GM12878 (cell line): ENCODE measurements at regions not wholly inside any gene's neighbourhood (a gene's known extent, or its start where the extent isn't known, plus 50 kb on each side); places are given as distances from the start of the nearest gene placed in this dataset.

Source experiments
- ATAC-seq: fragments of 200-7000 bp; cut with Tn5 transposase; 3 replicates; pipeline ENCODE4 v1.9.1; 2020; ENCODE audit warnings: mild to moderate bottlenecking, moderate library complexity
- BruUV-seq: library from RNA; stranded (reverse); fragments of 400-500 nt; replicated peaks from 2 replicates; lab custom pipeline; 2021; lab: Mats Ljungman, UMichigan
- CTCF ChIA-PET: fragments of 300-600 bp; sonication (Branson Sonifier 250); formaldehyde crosslinking; extraction: SDS; loops from one replicate; lab custom pipeline; 2021; ENCODE audit warnings: inconsistent platforms; lab: Yijun Ruan, JAX
- POLR2A ChIA-PET: fragments of 350-600 bp; formaldehyde crosslinking; extraction: SDS; loops from one replicate; lab custom pipeline; 2021; ENCODE audit warnings: inconsistent platforms; lab: Charles Lee
- RAD21 ChIA-PET: fragments of 300-600 bp; sonication (Branson Sonifier 250); formaldehyde crosslinking; loops from one replicate; lab custom pipeline; 2023; ENCODE audit warnings: antibody characterized with exemption; ENCODE audit not compliant: unreplicated experiment; lab: Charles Lee
- SMC1A ChIA-PET: fragments of 300-600 bp; sonication (Branson Sonifier 250); formaldehyde crosslinking; loops from one replicate; lab custom pipeline; 2023; ENCODE audit not compliant: unreplicated experiment, uncharacterized antibody; lab: Charles Lee
- DNase-seq: peaks from one replicate; pipeline ENCODE4 v3.0.0-alpha.2; 2011; ENCODE audit warnings: low read depth, low spot score
- FAIRE-seq: peaks from 3 replicates; lab custom pipeline; 2011; peaks lifted over from hg19 to GRCh38; lab: Jason Lieb, UNC
- H2AFZ ChIP-seq: 2 replicates; pipeline ENCODE4 v1.6.0; 2011; ENCODE audit warnings: low read depth, low read length, control low read depth; ENCODE audit not compliant: control insufficient read depth
- H3K27ac ChIP-seq: 2 replicates; pipeline ENCODE4 v1.5.1; 2011; ENCODE audit warnings: control low read depth; ENCODE audit not compliant: control insufficient read depth, insufficient read depth
- H3K27me3 ChIP-seq, 2 experiments: replicated peaks in 1 of 2; 2 replicates each; pipeline versions ENCODE4 v1.6.0 to v1.6.1; 2011; ENCODE audit warnings: low read length in 1 of 2; ENCODE audit not compliant: control insufficient read depth in 2 of 2, insufficient read depth in 2 of 2
- H3K36me3 ChIP-seq, 2 experiments: 2 replicates each; pipeline ENCODE4 v1.5.1; 2011; ENCODE audit warnings: low read length in 1 of 2; ENCODE audit not compliant: control insufficient read depth in 2 of 2, insufficient read depth in 2 of 2
- H3K4me1 ChIP-seq: 2 replicates; pipeline ENCODE4 v1.6.1; 2011; ENCODE audit warnings: mild to moderate bottlenecking, low read length, moderate library complexity, mixed read lengths; ENCODE audit not compliant: control insufficient read depth, insufficient read depth
- H3K4me2 ChIP-seq: 2 replicates; pipeline ENCODE4 v1.6.0; 2011; ENCODE audit warnings: control low read depth; ENCODE audit not compliant: control insufficient read depth, insufficient read depth
- H3K4me3 ChIP-seq: fragments of 200-600 bp; sonication (generic); 2 replicates; pipeline ENCODE4 v1.5.1; 2016
- H3K79me2 ChIP-seq: 2 replicates; pipeline ENCODE4 v1.6.0; 2011; ENCODE audit warnings: low read length; ENCODE audit not compliant: control insufficient read depth, insufficient read depth
- H3K9ac ChIP-seq: 2 replicates; pipeline ENCODE4 v1.8.0; 2011; ENCODE audit warnings: low read length, control low read depth, mixed read lengths; ENCODE audit not compliant: control insufficient read depth, insufficient read depth
- H3K9me3 ChIP-seq: replicated peaks from 3 replicates; pipeline ENCODE4 v1.5.1; 2011; ENCODE audit warnings: mild to moderate bottlenecking, low read length; ENCODE audit not compliant: control insufficient read depth, insufficient read depth
- H4K20me1 ChIP-seq: 2 replicates; pipeline ENCODE4 v1.6.0; 2011; ENCODE audit not compliant: control insufficient read depth, insufficient read depth
- BACH1 ChIP-seq: fragments of 450-650 bp; IDR thresholded peaks from 2 replicates; pipeline ENCODE4 v1.6.1; 2017; ENCODE audit warnings: mild to moderate bottlenecking, borderline replicate concordance
- CBFB ChIP-seq: IDR thresholded peaks from 2 replicates; pipeline ENCODE4 v1.6.1; 2016; ENCODE audit warnings: antibody characterized with exemption, low read depth
- GABPA ChIP-seq: IDR thresholded peaks from 2 replicates; pipeline ENCODE4 v1.6.1; 2014; ENCODE audit warnings: antibody characterized with exemption, low read depth, mild to moderate bottlenecking, inconsistent platforms
- PAX5 ChIP-seq: IDR thresholded peaks from 2 replicates; pipeline ENCODE4 v1.6.1; 2011; ENCODE audit warnings: low read depth, low read length, borderline replicate concordance
- ZNF207 ChIP-seq: fragments of 450-650 bp; IDR thresholded peaks from 2 replicates; pipeline ENCODE4 v1.6.1; 2014; ENCODE audit warnings: antibody characterized with exemption, mild to moderate bottlenecking, borderline replicate concordance
- ZNF217 ChIP-seq: fragments of 450-650 bp; IDR thresholded peaks from 2 replicates; pipeline ENCODE4 v1.6.1; 2017; ENCODE audit warnings: antibody characterized with exemption, mild to moderate bottlenecking
- ZNF687 ChIP-seq: fragments of 450-650 bp; IDR thresholded peaks from 2 replicates; pipeline ENCODE4 v1.6.1; 2017; ENCODE audit warnings: mild to moderate bottlenecking, moderate library complexity
- WGBS: methylation state at CpG from one replicate; pipeline ENCODE4 v1.1.6; 2016; ENCODE audit warnings: low lambda C conversion rate; ENCODE audit not compliant: insufficient replicate concordance, insufficient coverage; ENCODE audit errors: missing lambda C conversion rate; 5-methylcytosine and 5-hydroxymethylcytosine counted together
- in situ Hi-C: fragments of 300-500 bp; cut with MboI; formaldehyde crosslinking; loops from 9 replicates; pipeline ENCODE4 v1.14.3; 2018; ENCODE audit warnings: mixed read lengths
- intact Hi-C: fragments of 100-400 bp; cut with micrococcal nuclease; formaldehyde crosslinking; loops from one replicate; pipeline ENCODE4 v1.14.2; 2022; ENCODE audit not compliant: unreplicated experiment
- TF ChIP-seq, protein P1 (sequence below): fragments of 450-650 bp; IDR thresholded peaks from 2 replicates; pipeline ENCODE4 v1.6.1; 2017; ENCODE audit warnings: mild to moderate bottlenecking, low read depth, inconsistent platforms; ENCODE audit not compliant: poor library complexity, severe bottlenecking

- no peaks in the 10 kb centered on the region for H3K9me3 ChIP-seq
- no peak for ATAC-seq
- TF ChIP-seq PAX5, result no peak
- TF ChIP-seq, all 136 proteins: peak for 0
- in situ Hi-C loops (no loop called here), intact Hi-C loops (no loop called here)
- ChIA-PET RAD21 (no interaction called here), SMC1A (no interaction called here), CTCF (no interaction called here), POLR2A (no interaction called here)
- Histone ChIP-seq H3K36me3 (no peaks in the 10 kb centered on the region), H3K9ac (no peak overlapping the region), H3K79me2 (no peaks in the 10 kb centered on the region), H3K4me1 (no peaks in the 10 kb centered on the region), H3K4me2 (no peak overlapping the region), H2AFZ (no peak overlapping the region), H3K27me3 (no peaks in the 10 kb centered on the region), H3K27ac (no peak overlapping the region), H3K4me3 (no peak overlapping the region), H4K20me1 (no peaks in the 10 kb centered on the region)
- no TSS peak for BruUV-seq
- DNase-seq (no peak), FAIRE-seq (no peak)
- 2% methylated on average over 3 of the region's 3 CpGs for WGBS
Observed at GRCh38 chr4:144442713-144443112, 203.2 kb upstream of the HHIP start.

DNA sequence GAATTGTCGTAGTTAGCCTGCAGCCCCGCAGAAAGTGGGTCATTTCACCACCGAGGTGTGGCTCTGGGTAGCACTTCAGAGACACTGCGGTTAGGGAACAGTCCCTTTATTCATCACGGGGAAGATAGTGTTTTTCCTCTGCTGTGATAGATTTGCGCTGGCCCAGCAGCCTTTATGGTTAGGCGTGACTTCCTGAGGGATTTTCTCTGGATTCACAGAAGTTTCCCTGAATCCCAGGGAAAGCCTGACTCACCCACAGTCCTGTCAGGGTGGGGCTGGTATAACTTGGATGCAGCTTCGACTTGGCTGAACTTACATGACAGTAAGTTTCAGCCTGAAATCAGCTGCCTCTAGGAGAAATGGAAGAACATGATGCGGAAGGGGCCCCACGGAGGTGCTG lies 196.3 kb upstream of the HHIP start:
- no peaks in the 10 kb centered on the region for H4K20me1 ChIP-seq
- H3K9ac ChIP-seq, result no peak overlapping the region
- no peak overlapping the region for H3K4me2 ChIP-seq
- H3K4me1 ChIP-seq, result no peaks in the 10 kb centered on the region
- H3K36me3 ChIP-seq, result no peaks in the 10 kb centered on the region
- ChIA-PET POLR2A (no interaction called here), SMC1A (interaction anchor here (1.0 kb wide), 1 partner anchor 87 kb away, joined by 3 read pairs; no protein-coding TSS in a partner anchor), RAD21 (no interaction called here), CTCF (no interaction called here)
- no peak for DNase-seq
- H2AFZ ChIP-seq, result no peak overlapping the region
- FAIRE-seq, result no peak
- no peak for ATAC-seq
- no peak overlapping the region for H3K27ac ChIP-seq
- H3K79me2 ChIP-seq, result no peaks in the 10 kb centered on the region
- no peaks in the 10 kb centered on the region for H3K27me3 ChIP-seq
- no peak overlapping the region for H3K4me3 ChIP-seq
- BruUV-seq, result no TSS peak
- WGBS, result 38% methylated on average over 10 of the region's 10 CpGs
- intact Hi-C loops, result no loop called here
- H3K9me3 ChIP-seq, result no peaks in the 10 kb centered on the region
- in situ Hi-C loops, result no loop called here
- TF ChIP-seq ZNF217 (no peak), ZNF687 (no peak), BACH1 (no peak), CBFB (no peak), ZNF207 (no peak), GABPA (no peak)
- TF ChIP-seq, protein P1, sequence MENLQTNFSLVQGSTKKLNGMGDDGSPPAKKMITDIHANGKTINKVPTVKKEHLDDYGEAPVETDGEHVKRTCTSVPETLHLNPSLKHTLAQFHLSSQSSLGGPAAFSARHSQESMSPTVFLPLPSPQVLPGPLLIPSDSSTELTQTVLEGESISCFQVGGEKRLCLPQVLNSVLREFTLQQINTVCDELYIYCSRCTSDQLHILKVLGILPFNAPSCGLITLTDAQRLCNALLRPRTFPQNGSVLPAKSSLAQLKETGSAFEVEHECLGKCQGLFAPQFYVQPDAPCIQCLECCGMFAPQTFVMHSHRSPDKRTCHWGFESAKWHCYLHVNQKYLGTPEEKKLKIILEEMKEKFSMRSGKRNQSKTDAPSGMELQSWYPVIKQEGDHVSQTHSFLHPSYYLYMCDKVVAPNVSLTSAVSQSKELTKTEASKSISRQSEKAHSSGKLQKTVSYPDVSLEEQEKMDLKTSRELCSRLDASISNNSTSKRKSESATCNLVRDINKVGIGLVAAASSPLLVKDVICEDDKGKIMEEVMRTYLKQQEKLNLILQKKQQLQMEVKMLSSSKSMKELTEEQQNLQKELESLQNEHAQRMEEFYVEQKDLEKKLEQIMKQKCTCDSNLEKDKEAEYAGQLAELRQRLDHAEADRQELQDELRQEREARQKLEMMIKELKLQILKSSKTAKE, result no peak
